Right ventricle myocardium inferior (tissue), 1 donor: ENCODE measurements at regions not wholly inside any gene's neighbourhood (a gene's known extent, or its start where the extent isn't known, plus 50 kb on each side); places are given as distances from the start of the nearest gene placed in this dataset.
"Not testable (repeated sequence)": the region's sequence is repeated elsewhere in the genome, so short reads cannot be mapped to it uniquely, and the experiment has no call there.

Source experiments
- ATAC-seq: fragments of 200-7000 bp; cut with Tn5 transposase; one replicate; pipeline ENCODE4 v1.9.1; 2020; ENCODE audit warnings: mild to moderate bottlenecking, moderate library complexity
- DNase-seq: peaks from one replicate; pipeline ENCODE4 v3.0.0; 2021; ENCODE audit errors: missing footprints
- intact Hi-C: fragments of 100-400 bp; cut with DNase I; formaldehyde crosslinking; loops from one replicate; pipeline ENCODE4 v1.11.0; 2022
- donor health status: DM: no; HTN: yes; CAD: no; lungs with severe emphysema.

DNA sequence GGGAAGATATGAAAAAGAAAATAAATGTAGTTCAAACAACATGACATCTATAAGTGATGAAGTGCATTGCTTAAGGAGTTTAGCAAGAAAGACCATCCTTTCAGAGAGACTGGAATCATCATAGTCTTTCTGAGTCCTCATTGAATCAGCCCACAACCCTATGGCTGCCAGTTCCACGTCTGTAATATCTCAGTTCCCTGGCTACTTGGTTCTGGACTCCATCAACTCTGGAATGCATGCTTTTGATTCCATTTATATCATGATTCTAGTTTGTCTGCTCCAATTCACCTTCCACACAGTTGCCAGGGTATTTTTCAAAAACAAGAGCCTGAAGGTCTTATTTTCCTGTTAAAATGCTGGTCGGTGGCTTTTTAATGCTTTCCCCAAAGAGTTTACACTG is 126.4 kb upstream of the MDFIC start:
- no peak for ATAC-seq
- intact Hi-C loops = no loop called here

DNA sequence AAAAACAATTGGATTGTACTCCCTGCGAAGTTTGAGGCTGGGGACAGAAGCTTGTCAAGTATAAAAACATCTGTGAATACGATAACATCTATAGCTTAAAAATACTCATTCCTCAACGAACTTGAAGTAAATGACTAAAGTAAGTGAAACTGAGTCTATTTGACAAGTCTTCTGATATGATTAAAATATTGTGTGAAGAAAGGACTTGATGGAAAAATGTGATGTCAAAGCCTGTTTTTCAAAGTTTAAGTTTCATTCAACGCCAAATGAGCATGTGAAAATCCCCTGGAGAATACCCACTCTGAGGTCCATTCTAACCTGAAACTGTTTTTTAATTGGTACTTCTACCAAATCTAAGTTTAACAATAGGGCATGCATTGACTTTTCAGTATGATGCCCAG is 122.3 kb upstream of the MDFIC start:
- intact Hi-C loops = no loop called here

More for the DNA sequence above, 126.4 kb upstream of the MDFIC start:
- DNase-seq = no peak

DNA sequence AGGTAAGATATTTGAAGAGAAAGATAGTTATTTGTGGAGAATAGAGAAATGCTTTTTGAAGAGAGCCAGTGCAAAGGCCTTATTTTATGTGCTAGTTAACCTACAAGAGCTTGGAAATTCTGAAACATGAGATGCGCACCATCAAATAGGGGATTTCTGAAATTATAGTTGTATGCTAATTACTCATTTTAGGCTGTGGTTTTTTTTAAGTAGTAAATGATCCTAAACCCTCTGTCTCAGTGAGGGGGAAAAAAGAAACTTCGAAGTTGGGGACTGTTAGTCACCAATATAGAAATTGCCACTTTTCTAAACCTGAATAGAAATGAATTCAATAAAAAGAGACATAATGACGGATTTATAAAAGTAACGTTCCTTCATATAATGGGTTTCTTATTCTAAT is 119.3 kb upstream of the MDFIC start:
- intact Hi-C loops = no loop called here
- DNase-seq (no peak), ATAC-seq (no peak)

More for the DNA sequence above, 122.3 kb upstream of the MDFIC start:
- DNase-seq (no peak), ATAC-seq (no peak)

DNA sequence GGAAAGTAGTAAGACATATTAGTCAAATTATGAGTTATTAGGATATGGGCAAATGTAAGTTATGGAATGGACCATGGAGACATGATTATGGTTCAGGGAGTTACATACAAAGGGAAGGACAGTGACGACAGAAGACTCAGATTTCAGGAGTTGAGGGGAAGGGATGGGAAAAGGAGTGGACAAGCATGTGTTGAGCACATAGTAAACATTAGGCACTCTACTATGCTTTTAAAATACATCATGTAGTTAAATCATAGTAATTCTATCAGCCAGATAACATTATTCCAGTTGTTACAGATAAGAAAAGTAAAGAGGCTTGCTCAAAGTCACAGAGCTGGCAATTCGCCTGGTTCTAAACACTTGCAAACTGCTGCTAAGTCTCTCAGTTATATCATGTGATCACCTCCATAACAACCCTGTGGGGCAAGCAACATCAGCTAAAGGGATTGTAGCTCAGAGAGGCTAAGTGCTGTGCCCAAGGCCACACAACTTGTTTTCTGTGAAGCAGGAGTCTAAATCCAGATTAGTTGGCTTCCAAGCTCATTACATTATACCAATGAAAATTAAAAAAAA is 115.2 kb upstream of the MDFIC start:
- ATAC-seq = no peak
- intact Hi-C loops = no loop called here
- no peak for DNase-seq

DNA sequence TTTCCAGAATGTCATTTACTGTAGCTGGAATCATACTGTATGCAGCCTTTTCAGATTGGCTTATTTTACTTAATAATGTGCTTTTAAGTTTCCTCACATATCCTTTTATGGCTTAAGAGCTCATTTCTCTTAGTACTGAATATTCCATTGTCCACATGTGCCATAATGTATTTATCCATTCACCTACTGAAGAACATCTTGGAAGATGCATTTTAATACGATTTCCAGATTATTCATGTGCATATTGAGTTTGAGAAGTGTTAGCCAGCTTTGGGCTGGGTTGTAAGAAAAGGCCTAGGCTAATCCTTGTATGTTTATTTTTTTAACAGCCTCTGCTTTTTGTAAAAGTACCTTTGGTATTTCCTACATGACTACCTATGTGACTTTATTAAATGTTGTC is 109.3 kb upstream of the MDFIC start:
- DNase-seq (no peak), ATAC-seq (no peak)
- intact Hi-C loops = no loop called here

DNA sequence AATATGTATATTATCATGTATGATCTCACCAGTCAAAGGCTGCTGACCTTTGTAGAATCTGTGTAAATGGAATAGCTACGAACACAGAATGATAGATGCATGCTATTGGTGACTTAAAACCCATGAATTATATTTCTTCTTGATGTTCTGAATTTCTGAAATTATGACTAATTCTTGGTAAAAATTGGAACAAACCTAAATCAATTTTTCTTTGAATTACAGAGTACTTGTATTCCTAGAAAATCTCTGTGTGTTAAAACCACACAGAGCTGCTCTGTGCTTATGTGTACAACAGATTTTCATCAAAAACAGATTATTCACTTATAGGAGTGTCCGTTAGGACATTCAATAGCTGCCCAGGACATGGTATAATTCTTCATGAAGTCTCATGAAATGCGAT is 108.3 kb upstream of the MDFIC start:
- intact Hi-C loops = no loop called here
- DNase-seq (no peak), ATAC-seq (no peak)

DNA sequence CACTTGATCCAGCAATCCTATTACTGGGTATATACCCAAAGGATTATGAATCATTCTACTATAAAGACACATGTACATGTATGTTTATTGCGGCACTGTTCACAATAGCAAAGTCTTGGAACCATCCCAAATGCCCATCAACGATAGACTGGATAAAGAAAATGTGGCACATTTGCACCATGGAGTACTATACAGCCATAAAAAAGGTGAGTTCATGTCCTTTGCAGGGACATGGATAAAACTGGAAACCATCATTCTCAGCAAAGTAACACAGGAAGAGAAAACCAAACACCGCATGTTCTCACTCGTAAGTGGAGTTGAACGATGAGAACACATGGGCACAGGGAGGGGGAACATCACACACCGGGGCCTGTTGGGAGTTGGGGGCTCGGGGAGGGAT is 104.9 kb upstream of the MDFIC start:
- DNase-seq, intact Hi-C loops, ATAC-seq: not testable (repeated sequence)

DNA sequence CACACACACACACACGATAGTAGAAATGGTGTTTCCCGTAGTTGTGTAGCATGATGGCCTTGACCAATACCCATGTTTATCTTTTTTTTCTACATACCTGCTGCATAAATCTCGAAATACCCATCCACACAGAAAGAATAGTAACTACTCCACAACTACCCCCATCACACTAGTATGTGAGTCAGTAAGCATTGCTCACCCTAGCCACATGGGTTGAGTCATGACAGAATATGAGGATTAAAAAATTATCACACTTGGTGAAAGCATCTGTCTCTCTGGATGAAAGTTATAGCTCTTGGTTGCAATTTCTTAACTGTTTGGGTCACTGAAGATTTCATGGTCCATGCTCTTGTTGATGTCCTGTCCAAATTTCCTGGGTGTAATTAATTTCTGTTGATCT is 103.4 kb upstream of the MDFIC start:
- DNase-seq = no peak
- intact Hi-C loops = no loop called here
- no peak for ATAC-seq

DNA sequence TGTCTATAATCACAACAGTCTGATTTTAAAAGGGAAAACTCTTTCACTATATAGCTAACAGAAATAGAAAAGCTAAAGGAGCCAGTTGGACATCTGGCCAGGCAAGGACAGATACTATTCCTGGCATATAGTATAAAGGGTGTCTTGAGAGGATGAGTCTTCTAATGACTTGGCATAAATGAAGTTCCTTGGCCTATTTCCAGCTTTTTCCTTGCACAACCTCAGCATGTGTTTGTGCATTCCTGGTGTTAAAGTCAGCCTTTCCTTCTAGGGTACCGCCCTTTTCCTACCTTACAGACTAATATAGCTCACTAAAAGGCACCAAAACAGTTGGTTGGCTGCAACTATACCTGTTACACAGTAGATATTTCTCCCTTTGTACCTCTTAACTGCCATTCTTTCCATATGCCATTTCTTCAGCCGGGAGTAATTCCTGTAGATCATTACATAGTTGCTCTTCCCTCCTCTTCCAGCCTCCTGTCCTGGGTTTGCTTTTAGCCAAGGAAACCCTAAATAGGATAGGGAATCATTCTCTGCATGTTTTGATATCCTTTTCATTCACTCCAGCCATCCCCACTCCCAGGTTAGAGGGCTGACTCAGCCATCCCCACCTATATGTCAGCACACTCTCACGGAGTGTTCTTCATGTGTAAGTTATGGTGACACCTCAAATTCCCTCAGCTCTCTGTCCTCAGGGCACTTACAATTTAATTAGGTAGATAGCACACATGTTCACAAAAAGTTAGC is 102.1 kb upstream of the MDFIC start:
- intact Hi-C loops = no loop called here
- ATAC-seq (no peak), DNase-seq (no peak)

DNA sequence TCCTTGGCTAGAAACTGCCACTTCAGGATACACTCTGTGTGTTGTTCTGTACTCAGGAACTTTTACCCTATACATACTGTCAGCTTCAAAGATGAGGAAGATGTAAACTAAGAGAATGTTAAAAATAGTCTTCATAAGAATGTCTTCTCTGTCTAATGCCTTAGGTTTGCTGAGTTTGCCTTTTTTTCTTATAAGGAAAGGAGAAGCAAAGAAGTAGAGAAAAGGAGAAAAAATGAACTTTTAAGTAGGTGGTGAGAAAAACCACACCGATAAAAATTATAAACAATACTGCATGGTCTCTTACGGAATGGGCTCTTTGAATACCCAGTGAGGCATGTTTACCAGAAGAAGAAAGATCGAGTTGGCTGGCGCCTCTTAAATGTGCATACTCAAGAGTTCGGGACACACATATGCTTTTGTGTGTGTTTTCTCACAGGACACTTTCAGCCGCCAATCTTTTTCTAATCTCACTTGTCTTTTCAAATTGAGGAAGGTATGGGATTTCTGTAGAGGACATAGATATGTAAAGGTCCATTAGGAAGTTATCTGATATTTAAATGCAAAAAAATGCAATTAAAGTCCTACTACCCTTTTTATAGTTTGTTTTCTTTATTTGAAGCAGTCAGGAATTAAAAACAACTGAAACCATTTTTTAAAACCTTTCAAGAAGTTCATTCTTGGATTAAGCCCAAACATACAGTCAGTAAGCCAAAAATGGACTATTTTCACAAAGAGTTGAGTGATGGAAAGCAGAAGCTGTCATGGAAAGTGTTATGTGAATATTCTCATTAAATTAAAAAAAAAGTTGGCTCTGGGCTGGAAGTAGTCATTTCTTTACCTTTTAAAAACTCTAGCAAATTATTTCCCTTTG is 100.6 kb upstream of the MDFIC start:
- DNase-seq (no peak), ATAC-seq (no peak)
- intact Hi-C loops = no loop called here

DNA sequence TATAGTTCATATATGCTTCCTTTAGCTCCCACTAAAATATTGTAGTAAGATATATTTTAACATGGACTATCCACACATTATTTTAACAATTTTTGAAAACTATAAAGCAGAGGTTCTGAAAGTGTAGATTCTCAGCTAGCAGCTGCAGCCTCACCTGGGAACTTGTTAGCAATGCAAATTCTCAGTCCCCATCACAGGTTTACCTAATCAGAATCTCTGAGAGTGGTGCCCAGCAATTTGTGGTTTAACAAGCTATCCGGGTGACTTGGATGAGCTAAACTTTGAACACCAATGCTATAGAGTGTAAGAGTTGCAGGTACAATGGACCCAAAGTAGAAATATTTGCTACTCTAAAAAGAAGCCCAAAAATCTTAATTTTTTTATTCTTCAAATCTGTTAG is 99.8 kb upstream of the MDFIC start:
- DNase-seq (no peak), ATAC-seq (no peak)
- intact Hi-C loops = no loop called here

DNA sequence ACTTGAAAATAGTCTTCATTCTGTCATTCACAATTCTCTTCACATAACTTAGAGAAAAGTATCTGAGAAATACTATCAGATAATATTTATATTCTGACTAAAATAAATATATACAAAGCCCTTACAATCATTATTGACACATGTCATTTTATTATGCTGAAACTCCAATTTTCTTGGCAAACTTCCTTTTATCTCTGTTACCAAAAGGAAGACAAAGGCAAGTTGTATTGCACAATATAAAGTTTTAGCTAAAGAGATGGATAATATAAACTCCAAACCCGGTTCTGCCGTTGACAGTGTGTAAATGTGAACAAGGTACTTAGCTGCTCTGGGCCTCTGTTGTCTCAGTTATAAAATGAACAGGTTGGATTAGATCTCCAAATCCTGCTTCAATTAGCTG is 99.0 kb upstream of the MDFIC start:
- DNase-seq = no peak
- no peak for ATAC-seq
- intact Hi-C loops = no loop called here

DNA sequence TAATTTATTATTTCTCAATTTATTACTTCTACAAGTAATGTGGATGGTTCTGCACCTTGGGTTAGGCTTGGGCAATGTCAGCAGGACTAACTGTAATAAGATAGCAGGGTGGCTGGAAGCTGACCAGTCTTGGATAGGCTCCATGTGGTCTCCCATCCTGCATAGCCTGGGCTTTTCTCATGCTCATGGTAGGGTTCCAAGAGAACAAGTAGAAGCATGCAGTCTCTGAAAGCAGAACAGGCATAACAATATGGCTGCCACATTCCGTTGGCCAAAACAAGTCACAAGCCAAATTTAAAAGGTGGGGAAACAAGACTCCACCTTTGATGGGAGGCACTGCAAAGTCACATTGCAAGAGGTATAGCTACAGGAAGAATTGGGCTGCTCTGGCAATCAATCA is 98.6 kb upstream of the MDFIC start:
- no peak for DNase-seq
- intact Hi-C loops = no loop called here
- ATAC-seq = no peak

DNA sequence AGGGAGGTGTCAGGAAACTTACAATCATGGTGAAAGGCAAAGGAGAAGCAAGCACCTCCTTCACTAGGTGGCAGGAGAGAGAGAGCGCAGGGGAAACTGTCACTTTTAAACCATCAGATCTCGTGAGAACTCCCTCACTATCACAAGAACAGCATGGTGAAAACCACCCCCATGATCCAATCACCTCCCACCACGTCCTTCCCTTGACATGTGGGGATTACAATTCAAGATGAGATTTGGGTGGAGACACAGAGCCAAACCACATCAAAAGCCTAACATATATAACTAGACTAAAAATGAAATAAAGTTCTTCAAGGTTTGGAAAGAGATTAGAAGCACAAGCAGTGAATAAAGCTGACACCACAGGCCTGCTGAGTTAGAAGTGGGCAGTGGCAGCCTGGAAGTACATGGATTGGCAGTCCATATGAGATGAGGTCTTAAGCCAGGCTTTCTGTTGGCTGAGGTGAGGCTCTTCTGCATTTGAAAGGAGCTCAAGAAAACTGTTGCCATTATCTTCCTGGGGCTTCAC is 96.4 kb upstream of the MDFIC start:
- intact Hi-C loops = no loop called here
- no peak for DNase-seq

DNA sequence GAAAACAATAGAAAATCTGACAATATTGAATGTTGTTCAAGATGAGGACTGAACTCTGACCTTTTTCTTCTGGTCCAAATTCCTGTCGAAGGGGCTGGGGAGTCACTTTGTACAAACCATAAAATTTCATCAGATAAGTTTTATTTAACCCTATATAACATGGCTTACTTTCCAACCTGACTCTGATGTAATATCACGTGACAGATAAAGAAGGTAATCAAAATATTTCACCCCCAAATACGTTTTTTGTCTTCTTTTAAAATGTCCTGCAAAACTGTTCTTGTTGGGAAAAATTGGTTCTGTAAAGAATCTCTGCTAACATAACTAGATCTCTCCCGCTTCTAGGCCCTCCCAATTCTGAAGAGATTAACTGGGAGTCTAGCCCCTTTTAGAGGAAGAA is 90.9 kb upstream of the MDFIC start:
- intact Hi-C loops = no loop called here
- DNase-seq = no peak
- no peak for ATAC-seq

More for the DNA sequence above, 96.4 kb upstream of the MDFIC start:
- ATAC-seq = no peak

DNA sequence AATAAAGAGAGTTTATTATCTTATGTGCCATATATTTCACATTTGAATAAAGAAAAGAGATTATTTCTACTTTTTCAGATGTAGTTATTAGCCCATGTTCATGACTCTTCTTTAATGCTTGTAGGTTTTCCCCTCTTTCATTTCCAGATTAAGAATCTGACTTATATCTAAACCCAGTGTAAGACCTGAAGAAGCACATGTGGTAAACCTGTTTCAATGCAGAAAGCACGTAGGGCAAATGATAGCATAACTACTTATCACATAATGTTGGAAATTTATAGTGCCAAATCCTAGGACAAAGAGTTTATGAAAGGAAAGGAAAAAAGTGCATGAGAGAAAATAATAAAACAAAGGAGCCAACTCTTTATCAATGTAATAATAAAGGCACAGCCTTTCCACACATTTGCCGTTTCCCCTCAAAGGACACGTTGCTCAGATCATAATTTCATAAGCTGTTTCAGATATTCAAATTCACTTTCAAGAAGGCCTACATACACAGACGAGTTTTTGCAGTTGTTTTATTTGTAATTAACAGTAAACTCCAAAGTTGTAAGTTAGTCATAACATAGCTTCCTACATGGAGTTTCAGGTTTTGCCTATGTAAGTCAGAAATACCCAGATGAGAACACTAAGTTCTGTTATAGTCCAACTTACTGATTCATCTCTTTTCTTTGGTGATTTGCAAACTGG is 88.8 kb upstream of the MDFIC start:
- intact Hi-C loops = no loop called here
- DNase-seq (no peak), ATAC-seq (no peak)

DNA sequence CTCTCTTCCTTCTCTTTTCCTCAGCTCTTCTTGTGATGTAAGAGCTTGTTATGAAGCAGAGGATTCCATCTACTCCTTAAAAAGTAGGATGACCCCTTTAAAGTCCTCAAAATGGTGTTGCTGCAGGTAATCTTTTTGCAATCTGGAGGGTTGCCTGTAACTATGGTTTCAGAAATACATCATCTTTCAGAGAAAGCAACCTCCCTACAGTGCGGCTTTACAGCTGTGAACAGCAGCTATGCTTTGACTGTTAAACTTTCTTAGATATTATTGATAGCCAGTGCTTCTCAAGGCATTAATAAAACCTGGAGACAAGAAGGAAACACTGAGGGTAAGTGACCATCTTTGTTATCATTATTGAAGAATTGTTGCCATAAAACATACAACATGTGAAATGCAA is 86.6 kb upstream of the MDFIC start:
- ATAC-seq (no peak), DNase-seq (no peak)
- intact Hi-C loops = no loop called here

DNA sequence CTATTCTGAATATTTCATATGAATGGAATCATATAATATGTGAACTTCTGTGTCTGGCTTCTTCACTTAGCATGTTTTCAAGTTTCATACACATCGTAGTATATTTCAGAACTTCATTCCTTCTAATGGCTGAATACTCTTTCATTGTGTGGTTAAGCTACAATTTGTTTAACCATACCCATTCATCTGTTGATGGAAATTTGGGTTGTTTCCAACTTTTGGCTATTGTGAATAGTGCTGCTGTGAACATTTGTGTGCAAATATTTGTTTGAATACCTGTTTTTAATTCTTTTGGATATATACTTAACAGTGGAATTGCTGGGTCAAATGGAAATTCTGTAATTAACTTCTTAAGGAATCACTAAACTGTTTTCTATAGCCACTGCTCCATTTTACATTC is 86.0 kb upstream of the MDFIC start:
- ATAC-seq = no peak
- intact Hi-C loops = no loop called here

DNA sequence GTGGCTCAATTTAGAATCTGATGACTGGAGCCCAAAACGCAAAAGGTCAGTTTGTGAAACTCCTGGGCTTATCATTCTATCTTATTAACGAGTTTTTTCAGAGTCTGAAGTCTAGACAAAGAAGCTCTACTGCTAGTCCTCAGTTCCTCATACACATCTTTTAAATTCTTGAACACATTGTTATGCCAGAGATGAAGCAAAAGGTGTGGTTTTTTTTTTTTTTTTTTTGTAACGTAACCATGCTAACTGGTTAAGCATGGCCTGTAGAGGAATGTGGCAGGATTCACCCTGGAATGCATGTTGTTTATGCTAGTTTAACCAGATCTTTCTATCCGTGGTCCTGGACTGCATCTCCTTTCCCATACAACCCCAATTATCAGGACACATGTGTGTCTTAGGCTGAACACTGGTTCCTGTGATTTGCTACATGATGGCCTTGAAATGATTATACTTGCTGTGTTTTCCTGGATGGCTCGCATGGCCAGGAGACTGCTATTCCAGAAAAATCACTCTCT is 79.3 kb upstream of the MDFIC start:
- intact Hi-C loops = no loop called here
- ATAC-seq (no peak), DNase-seq (no peak)

More for the DNA sequence above, 86.0 kb upstream of the MDFIC start:
- DNase-seq = no peak
